PC-9 (cell line): ENCODE measurements at regions not wholly inside any gene's neighbourhood (a gene's known extent, or its start where the extent isn't known, plus 50 kb on each side); places are given as distances from the start of the nearest gene placed in this dataset.
"Not testable (repeated sequence)": the region's sequence is repeated elsewhere in the genome, so short reads cannot be mapped to it uniquely, and the experiment has no call there.

ENCODE experiments used
- BruUV-seq: library from RNA; stranded (reverse); fragments of 400-500 nt; replicated peaks from 2 replicates; lab custom pipeline; 2021; lab: Mats Ljungman, UMichigan
- CTCF ChIA-PET: fragments of 300-600 bp; sonication (Branson Sonifier 250); formaldehyde crosslinking; loops from one replicate; lab custom pipeline; 2022; ENCODE audit warnings: antibody characterized with exemption; lab: Charles Lee
- POLR2A ChIA-PET: fragments of 300-600 bp; sonication (Branson Sonifier 250); formaldehyde crosslinking; loops from one replicate; lab custom pipeline; 2022; ENCODE audit warnings: antibody characterized with exemption; ENCODE audit not compliant: unreplicated experiment; lab: Charles Lee
- DNase-seq, 2 experiments: peaks; one replicate each; pipeline versions ENCODE4 v3.0.0 to v3.0.0-alpha.2; 2015 to 2022; ENCODE audit warnings: mixed read lengths in 1 of 2
- H2AFZ ChIP-seq: fragments of 200-600 bp; sonication (generic); 2 replicates; pipeline ENCODE4 v1.8.1; 2017; ENCODE audit warnings: antibody characterized with exemption
- H3F3A ChIP-seq: fragments of 200-600 bp; sonication (generic); 2 replicates; pipeline ENCODE4 v1.8.1; 2017; ENCODE audit warnings: antibody characterized with exemption, mild to moderate bottlenecking, low read depth; ENCODE audit not compliant: insufficient read depth
- H3K27ac ChIP-seq: fragments of 200-600 bp; sonication (generic); 2 replicates; pipeline ENCODE4 v1.6.1; 2016; ENCODE audit warnings: mixed run types
- H3K27me3 ChIP-seq: fragments of 200-600 bp; sonication (generic); 2 replicates; pipeline ENCODE4 v1.6.1; 2016; ENCODE audit warnings: low read depth, mixed run types; ENCODE audit not compliant: insufficient read depth
- H3K36me3 ChIP-seq: fragments of 200-600 bp; sonication (generic); 2 replicates; pipeline ENCODE4 v1.6.1; 2016; ENCODE audit warnings: low read depth, mixed run types
- H3K4me1 ChIP-seq: fragments of 200-600 bp; sonication (generic); replicated peaks from 2 replicates; pipeline ENCODE4 v1.6.1; 2016; ENCODE audit warnings: mixed run types; ENCODE audit not compliant: insufficient read depth
- H3K4me2 ChIP-seq: fragments of 200-600 bp; sonication (generic); 2 replicates; pipeline ENCODE4 v1.6.1; 2017; ENCODE audit warnings: mixed run types
- H3K4me3 ChIP-seq: fragments of 200-600 bp; sonication (generic); 2 replicates; pipeline ENCODE4 v1.6.1; 2016; ENCODE audit warnings: mixed run types
- H3K79me2 ChIP-seq: fragments of 200-600 bp; sonication (generic); 2 replicates; pipeline ENCODE4 v1.6.1; 2017; ENCODE audit warnings: low read depth, mixed run types
- H3K9me2 ChIP-seq: fragments of 200-600 bp; sonication (generic); 2 replicates; pipeline ENCODE4 v1.8.1; 2017; ENCODE audit warnings: mild to moderate bottlenecking; ENCODE audit not compliant: insufficient read depth
- H3K9me3 ChIP-seq: fragments of 200-600 bp; sonication (generic); 2 replicates; pipeline ENCODE4 v1.8.1; 2016; ENCODE audit warnings: low read depth; ENCODE audit not compliant: insufficient read depth
- H4K20me1 ChIP-seq: fragments of 200-600 bp; sonication (generic); 2 replicates; pipeline ENCODE4 v1.8.1; 2017; ENCODE audit not compliant: insufficient read depth
- EZH2 ChIP-seq: fragments of 200-600 bp; sonication (generic); IDR thresholded peaks from 2 replicates; pipeline ENCODE4 v1.8.0; 2017; ENCODE audit warnings: antibody characterized with exemption, low read depth
- intact Hi-C: fragments of 100-400 bp; cut with micrococcal nuclease; formaldehyde crosslinking; loops from one replicate; pipeline ENCODE4 v1.10.0; 2022; ENCODE audit not compliant: unreplicated experiment
- TF ChIP-seq, protein P1 (sequence below): fragments of 200-600 bp; sonication (generic); conservative IDR thresholded peaks from 2 replicates; pipeline ENCODE4 v1.6.1; 2017; ENCODE audit warnings: mixed run types, antibody characterized with exemption, mild to moderate bottlenecking, moderate library complexity

DNA sequence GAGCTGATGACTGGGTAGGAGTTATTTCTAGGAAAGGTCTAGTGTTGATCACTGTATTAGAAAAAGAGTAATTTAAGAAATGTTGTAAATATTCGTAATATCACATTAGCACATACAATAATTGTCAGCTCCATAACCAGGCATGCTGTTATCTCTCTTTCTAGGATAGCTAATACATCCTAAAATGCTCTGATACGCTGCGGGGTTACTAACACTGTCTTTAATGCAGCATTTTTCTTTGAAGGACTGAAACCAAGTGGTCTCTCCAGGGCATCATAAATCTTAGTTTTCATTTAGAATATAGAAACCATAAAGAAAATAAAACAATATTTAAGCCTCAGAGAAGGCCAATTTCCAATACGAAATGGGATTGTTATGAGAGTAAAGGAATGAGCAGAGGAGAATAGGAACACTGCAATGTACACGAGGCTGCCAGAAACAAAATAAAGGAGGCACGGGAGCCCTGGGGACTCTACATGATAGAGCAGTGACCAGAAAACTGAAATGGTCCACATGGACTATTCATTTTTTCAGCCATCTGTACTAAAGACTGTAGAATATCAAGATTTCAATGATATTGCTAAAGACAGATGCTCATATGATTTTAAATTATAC, 1606.7 kb upstream of the AGA start:
- H3K79me2 ChIP-seq: no peaks in the 10 kb centered on the region
- no peaks in the 10 kb centered on the region for H3K36me3 ChIP-seq
- H3K4me3 ChIP-seq: no peak overlapping the region
- no peak overlapping the region for H2AFZ ChIP-seq
- no peaks in the 10 kb centered on the region for H3K9me2 ChIP-seq
- H4K20me1 ChIP-seq: no peaks in the 10 kb centered on the region
- no peaks in the 10 kb centered on the region for H3F3A ChIP-seq
- BruUV-seq: no TSS peak
- TF ChIP-seq, protein P1, sequence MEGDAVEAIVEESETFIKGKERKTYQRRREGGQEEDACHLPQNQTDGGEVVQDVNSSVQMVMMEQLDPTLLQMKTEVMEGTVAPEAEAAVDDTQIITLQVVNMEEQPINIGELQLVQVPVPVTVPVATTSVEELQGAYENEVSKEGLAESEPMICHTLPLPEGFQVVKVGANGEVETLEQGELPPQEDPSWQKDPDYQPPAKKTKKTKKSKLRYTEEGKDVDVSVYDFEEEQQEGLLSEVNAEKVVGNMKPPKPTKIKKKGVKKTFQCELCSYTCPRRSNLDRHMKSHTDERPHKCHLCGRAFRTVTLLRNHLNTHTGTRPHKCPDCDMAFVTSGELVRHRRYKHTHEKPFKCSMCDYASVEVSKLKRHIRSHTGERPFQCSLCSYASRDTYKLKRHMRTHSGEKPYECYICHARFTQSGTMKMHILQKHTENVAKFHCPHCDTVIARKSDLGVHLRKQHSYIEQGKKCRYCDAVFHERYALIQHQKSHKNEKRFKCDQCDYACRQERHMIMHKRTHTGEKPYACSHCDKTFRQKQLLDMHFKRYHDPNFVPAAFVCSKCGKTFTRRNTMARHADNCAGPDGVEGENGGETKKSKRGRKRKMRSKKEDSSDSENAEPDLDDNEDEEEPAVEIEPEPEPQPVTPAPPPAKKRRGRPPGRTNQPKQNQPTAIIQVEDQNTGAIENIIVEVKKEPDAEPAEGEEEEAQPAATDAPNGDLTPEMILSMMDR: no peak
- no peak for TF ChIP-seq EZH2
- intact Hi-C loops: no loop called here
- ChIA-PET POLR2A (interaction anchor here (0.7 kb wide), 1 partner anchor 104 kb away, joined by 4 read pairs; no protein-coding TSS in a partner anchor), CTCF (no interaction called here)
- H3K4me1 ChIP-seq: no peaks in the 10 kb centered on the region
- no peak for DNase-seq
- no peaks in the 10 kb centered on the region for H3K27me3 ChIP-seq
- no peak overlapping the region for H3K4me2 ChIP-seq
- H3K9me3 ChIP-seq: no peaks in the 10 kb centered on the region
- no peak overlapping the region for H3K27ac ChIP-seq

- Histone ChIP-seq H3K9me2 (no peaks in the 10 kb centered on the region), H3K27me3 (no peaks in the 10 kb centered on the region), H3K79me2 (no peaks in the 10 kb centered on the region), H3F3A (no peaks in the 10 kb centered on the region), H3K9me3 (no peaks in the 10 kb centered on the region), H4K20me1 (no peaks in the 10 kb centered on the region), H3K4me1 (no peaks in the 10 kb centered on the region), H2AFZ (no peak overlapping the region), H3K27ac (no peak overlapping the region), H3K4me2 (no peak overlapping the region), H3K36me3 (no peaks in the 10 kb centered on the region), H3K4me3 (no peak overlapping the region)
- CTCF ChIA-PET: no interaction called here
- no TSS peak for BruUV-seq
- intact Hi-C loops: no loop called here
- POLR2A ChIA-PET: no interaction called here
- no peak for DNase-seq
- no peak for TF ChIP-seq EZH2
- TF ChIP-seq, protein P1: no peak
These were observed 1609.0 kb upstream of the AGA start for GRCh38 chr4:179051206-179051605.

DNA sequence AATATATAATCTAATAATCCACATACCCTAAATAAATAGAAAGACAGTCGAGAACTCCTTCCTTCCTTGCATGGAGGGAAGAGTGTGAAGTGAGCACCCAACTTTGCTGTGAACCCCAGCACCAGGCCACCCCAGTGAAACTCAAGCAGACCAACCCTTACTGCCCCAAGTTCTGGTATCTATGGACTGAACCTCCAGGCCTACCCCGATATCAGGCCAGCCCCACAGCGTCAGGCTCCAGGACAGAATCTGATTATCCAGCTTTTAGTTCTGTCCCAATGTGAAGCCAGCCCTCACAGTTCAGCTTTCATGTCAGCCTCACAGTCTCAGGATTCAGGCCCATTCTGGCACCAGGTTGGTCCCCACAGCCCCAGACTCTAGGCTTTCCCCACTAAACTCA, 1617.2 kb upstream of the AGA start:
- no peak overlapping the region for H3K4me2 ChIP-seq
- no peaks in the 10 kb centered on the region for H3K79me2 ChIP-seq
- H3K36me3 ChIP-seq: no peaks in the 10 kb centered on the region
- ChIA-PET POLR2A (no interaction called here), CTCF (no interaction called here)
- no TSS peak for BruUV-seq
- H2AFZ ChIP-seq: no peak overlapping the region
- intact Hi-C loops: no loop called here
- H3F3A ChIP-seq: no peaks in the 10 kb centered on the region
- no peak overlapping the region for H3K27ac ChIP-seq
- H3K4me1 ChIP-seq: no peaks in the 10 kb centered on the region
- H3K27me3 ChIP-seq: no peaks in the 10 kb centered on the region
- TF ChIP-seq, protein P1: no peak
- no peak for TF ChIP-seq EZH2
- no peak for DNase-seq
- no peaks in the 10 kb centered on the region for H3K9me3 ChIP-seq
- H4K20me1 ChIP-seq: no peaks in the 10 kb centered on the region
- H3K9me2 ChIP-seq: no peaks in the 10 kb centered on the region
- no peak overlapping the region for H3K4me3 ChIP-seq

DNA sequence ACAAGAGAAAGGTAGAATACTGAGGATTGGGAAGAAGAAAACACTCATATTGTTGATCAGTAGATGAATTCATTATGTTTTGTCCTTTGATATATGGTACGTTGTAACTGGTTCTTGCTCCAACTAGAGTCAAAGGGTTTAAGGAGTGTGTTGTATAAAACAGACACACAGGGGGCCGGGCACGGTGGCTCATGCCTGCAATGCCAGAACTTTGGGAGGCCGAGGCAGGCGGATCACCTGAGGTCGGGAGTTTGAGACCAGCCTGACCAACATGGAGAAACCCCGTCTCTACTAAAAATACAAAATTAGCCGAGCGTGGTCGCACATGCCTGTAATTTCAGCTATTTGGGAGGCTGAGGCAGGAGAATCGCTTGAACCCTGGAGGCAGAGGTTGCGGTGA, 1624.0 kb upstream of the AGA start:
- not testable (repeated sequence) for H3F3A ChIP-seq

More for the DNA sequence above, 1624.0 kb upstream of the AGA start:
- H3K79me2 ChIP-seq, H3K9me3 ChIP-seq, DNase-seq, H4K20me1 ChIP-seq, H3K27me3 ChIP-seq, H3K36me3 ChIP-seq, H3K27ac ChIP-seq, BruUV-seq, H3K4me1 ChIP-seq, H3K4me3 ChIP-seq, H3K4me2 ChIP-seq, H3K9me2 ChIP-seq, POLR2A ChIA-PET, intact Hi-C loops, CTCF ChIA-PET, H2AFZ ChIP-seq: not testable (repeated sequence)
